ENCODE measurements at regions not wholly inside any gene's neighbourhood (a gene's known extent, or its start where the extent isn't known, plus 50 kb on each side); places are given as distances from the start of the nearest gene placed in this dataset.

- H3K36me3 ChIP-seq (ENCODE audit: insufficient read depth, low read length, poor library complexity, severe bottlenecking) = no peaks in the 10 kb centered on the region
- ChIA-PET POLR2A (ENCODE audit: low non-redundant PET) (no interaction called here), CTCF (no interaction called here)
- H3K27me3 ChIP-seq (replicated peaks; ENCODE audit: insufficient read depth, low read depth, low read length, poor library complexity) = peaks cover 3% of the 10 kb centered on the region
- no peak for TF ChIP-seq EZH2 (IDR thresholded peaks at IDR 0.05; ENCODE audit: borderline replicate concordance, low read depth, low read length, poor library complexity, severe bottlenecking)
- TF ChIP-seq, protein P1, sequence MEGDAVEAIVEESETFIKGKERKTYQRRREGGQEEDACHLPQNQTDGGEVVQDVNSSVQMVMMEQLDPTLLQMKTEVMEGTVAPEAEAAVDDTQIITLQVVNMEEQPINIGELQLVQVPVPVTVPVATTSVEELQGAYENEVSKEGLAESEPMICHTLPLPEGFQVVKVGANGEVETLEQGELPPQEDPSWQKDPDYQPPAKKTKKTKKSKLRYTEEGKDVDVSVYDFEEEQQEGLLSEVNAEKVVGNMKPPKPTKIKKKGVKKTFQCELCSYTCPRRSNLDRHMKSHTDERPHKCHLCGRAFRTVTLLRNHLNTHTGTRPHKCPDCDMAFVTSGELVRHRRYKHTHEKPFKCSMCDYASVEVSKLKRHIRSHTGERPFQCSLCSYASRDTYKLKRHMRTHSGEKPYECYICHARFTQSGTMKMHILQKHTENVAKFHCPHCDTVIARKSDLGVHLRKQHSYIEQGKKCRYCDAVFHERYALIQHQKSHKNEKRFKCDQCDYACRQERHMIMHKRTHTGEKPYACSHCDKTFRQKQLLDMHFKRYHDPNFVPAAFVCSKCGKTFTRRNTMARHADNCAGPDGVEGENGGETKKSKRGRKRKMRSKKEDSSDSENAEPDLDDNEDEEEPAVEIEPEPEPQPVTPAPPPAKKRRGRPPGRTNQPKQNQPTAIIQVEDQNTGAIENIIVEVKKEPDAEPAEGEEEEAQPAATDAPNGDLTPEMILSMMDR (conservative IDR thresholded peaks at IDR 0.05; ENCODE audit: low read depth, low read length) = no peak
- BruUV-seq (replicated peaks) = no TSS peak
- intact Hi-C loops (cut with micrococcal nuclease; ENCODE audit: unreplicated experiment) = no loop called here
- no peak overlapping the region for H3K27ac ChIP-seq (ENCODE audit: low read depth, low read length, poor library complexity, severe bottlenecking)
- H3K4me1 ChIP-seq (ENCODE audit: insufficient read depth, low read length, poor library complexity, severe bottlenecking) = no peaks in the 10 kb centered on the region
- H3K9me3 ChIP-seq (ENCODE audit: low read depth, low read length, poor library complexity, severe bottlenecking) = no peaks in the 10 kb centered on the region
- H3K4me3 ChIP-seq (ENCODE audit: low read depth, low read length, poor library complexity, severe bottlenecking) = no peak overlapping the region
- DNase-seq (ENCODE audit: low spot score) = no peak
These were observed 215.5 kb upstream of the ACTBL2 start for GRCh38 chr5:57698086-57698485.

DNA sequence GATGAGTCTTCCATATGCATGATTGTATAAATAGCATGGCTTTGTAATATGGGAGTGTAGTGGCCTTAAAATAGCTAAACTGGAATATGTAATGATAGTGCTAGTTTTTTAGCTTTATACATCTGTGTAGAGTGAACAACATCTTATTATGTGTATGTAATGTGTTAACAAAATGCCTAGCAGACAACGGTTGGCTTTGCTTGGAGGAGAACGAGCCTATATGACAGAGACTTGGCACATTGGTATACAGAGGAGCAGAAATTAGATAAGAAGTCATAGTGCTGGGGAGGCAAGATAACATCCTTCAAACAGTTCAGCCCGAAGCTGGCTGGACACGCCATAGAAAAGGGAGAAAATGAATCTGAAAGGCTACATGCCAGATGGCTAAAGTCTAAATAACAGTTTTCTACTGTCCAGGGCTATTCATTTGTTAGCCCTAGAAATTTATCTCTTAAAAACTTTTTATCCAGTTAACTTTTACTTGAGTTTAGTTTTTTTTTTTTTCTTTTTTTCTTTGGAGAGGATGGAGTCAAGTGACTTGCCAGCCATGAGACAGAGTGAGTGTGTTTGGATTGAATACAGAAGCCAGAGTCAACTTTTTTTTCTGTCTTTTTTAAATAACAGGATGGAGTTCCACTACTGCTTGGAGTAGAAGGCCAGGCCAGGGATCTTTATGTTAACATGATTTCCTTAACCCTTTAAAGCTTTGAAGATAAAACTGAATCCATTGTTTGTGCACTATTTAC, 214.4 kb upstream of the ACTBL2 start:
- Histone ChIP-seq H3K27ac (ENCODE audit: low read depth, low read length, poor library complexity, severe bottlenecking) (no peak overlapping the region), H3K9me3 (ENCODE audit: low read depth, low read length, poor library complexity, severe bottlenecking) (no peaks in the 10 kb centered on the region), H3K36me3 (ENCODE audit: insufficient read depth, low read length, poor library complexity, severe bottlenecking) (no peaks in the 10 kb centered on the region), H3K27me3 (replicated peaks; ENCODE audit: insufficient read depth, low read depth, low read length, poor library complexity) (peaks cover 3% of the 10 kb centered on the region), H3K4me3 (ENCODE audit: low read depth, low read length, poor library complexity, severe bottlenecking) (no peak overlapping the region), H3K4me1 (ENCODE audit: insufficient read depth, low read length, poor library complexity, severe bottlenecking) (no peaks in the 10 kb centered on the region)
- intact Hi-C loops (cut with micrococcal nuclease; ENCODE audit: unreplicated experiment) = no loop called here
- TF ChIP-seq, protein P1 (conservative IDR thresholded peaks at IDR 0.05; ENCODE audit: low read depth, low read length) = no peak
- TF ChIP-seq EZH2 (IDR thresholded peaks at IDR 0.05; ENCODE audit: borderline replicate concordance, low read depth, low read length, poor library complexity, severe bottlenecking) = no peak
- ChIA-PET POLR2A (ENCODE audit: low non-redundant PET) (no interaction called here), CTCF (interaction anchor here (0.7 to 1.1 kb wide), 2 partner anchors 44 to 47 kb away, joined by 3 to 6 read pairs; no protein-coding TSS in a partner anchor)
- no TSS peak for BruUV-seq (replicated peaks)
- DNase-seq (ENCODE audit: low spot score) = no peak

DNA sequence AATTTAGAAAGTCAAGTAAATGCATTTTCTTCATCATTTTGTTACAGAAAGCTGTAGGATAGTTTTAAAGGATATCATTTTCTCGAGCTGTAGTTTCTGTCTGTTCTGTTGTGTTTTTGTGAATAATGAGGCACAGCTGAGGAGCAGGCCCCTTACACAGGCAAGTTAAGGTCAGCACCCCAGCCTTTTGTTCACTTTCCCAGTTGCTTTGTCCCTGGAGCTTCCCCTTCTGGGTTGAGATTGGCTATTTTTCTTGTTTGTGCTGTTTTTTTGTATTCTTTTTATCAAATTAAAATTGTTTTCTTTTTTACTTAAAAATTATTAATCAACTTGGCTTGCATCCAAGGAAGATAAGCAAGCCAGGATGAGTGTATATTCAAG, 213.8 kb upstream of the ACTBL2 start:
- ChIA-PET POLR2A (ENCODE audit: low non-redundant PET) (no interaction called here), CTCF (interaction anchor here (1.1 kb wide), 1 partner anchor 46 kb away, joined by 3 read pairs; no protein-coding TSS in a partner anchor)
- no peaks in the 10 kb centered on the region for H3K4me1 ChIP-seq (ENCODE audit: insufficient read depth, low read length, poor library complexity, severe bottlenecking)
- H3K9me3 ChIP-seq (ENCODE audit: low read depth, low read length, poor library complexity, severe bottlenecking) = no peaks in the 10 kb centered on the region
- no TSS peak for BruUV-seq (replicated peaks)
- H3K27me3 ChIP-seq (replicated peaks; ENCODE audit: insufficient read depth, low read depth, low read length, poor library complexity) = no peaks in the 10 kb centered on the region
- intact Hi-C loops (cut with micrococcal nuclease; ENCODE audit: unreplicated experiment) = no loop called here
- H3K36me3 ChIP-seq (ENCODE audit: insufficient read depth, low read length, poor library complexity, severe bottlenecking) = no peaks in the 10 kb centered on the region
- DNase-seq (ENCODE audit: low spot score) = no peak
- no peak overlapping the region for H3K27ac ChIP-seq (ENCODE audit: low read depth, low read length, poor library complexity, severe bottlenecking)
- TF ChIP-seq, protein P1 (conservative IDR thresholded peaks at IDR 0.05; ENCODE audit: low read depth, low read length) = no peak
- no peak for TF ChIP-seq EZH2 (IDR thresholded peaks at IDR 0.05; ENCODE audit: borderline replicate concordance, low read depth, low read length, poor library complexity, severe bottlenecking)
- no peak overlapping the region for H3K4me3 ChIP-seq (ENCODE audit: low read depth, low read length, poor library complexity, severe bottlenecking)
